ENCODE measurements at regions not wholly inside any gene's neighbourhood (a gene's known extent, or its start where the extent isn't known, plus 50 kb on each side); places are given as distances from the start of the nearest gene placed in this dataset.

- H3K4me3 ChIP-seq (replicated peaks; ENCODE audit: insufficient read depth, low read length): no peak overlapping the region
- no peaks in the 10 kb centered on the region for H3K27me3 ChIP-seq (ENCODE audit: insufficient read depth, poor library complexity, severe bottlenecking)
- H3K27ac ChIP-seq (replicated peaks): no peak overlapping the region
- TF ChIP-seq SPI1 (IDR thresholded peaks at IDR 0.05; ENCODE audit: borderline replicate concordance, low read depth) (no peak), REST (IDR thresholded peaks at IDR 0.05; ENCODE audit: insufficient replicate concordance, low read depth) (no peak), POLR2AphosphoS5 (IDR thresholded peaks at IDR 0.05; ENCODE audit: low read depth) (no peak), GABPA (IDR thresholded peaks at IDR 0.05; ENCODE audit: low read depth) (no peak)
- TF ChIP-seq, protein P1, sequence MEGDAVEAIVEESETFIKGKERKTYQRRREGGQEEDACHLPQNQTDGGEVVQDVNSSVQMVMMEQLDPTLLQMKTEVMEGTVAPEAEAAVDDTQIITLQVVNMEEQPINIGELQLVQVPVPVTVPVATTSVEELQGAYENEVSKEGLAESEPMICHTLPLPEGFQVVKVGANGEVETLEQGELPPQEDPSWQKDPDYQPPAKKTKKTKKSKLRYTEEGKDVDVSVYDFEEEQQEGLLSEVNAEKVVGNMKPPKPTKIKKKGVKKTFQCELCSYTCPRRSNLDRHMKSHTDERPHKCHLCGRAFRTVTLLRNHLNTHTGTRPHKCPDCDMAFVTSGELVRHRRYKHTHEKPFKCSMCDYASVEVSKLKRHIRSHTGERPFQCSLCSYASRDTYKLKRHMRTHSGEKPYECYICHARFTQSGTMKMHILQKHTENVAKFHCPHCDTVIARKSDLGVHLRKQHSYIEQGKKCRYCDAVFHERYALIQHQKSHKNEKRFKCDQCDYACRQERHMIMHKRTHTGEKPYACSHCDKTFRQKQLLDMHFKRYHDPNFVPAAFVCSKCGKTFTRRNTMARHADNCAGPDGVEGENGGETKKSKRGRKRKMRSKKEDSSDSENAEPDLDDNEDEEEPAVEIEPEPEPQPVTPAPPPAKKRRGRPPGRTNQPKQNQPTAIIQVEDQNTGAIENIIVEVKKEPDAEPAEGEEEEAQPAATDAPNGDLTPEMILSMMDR (IDR thresholded peaks at IDR 0.05; ENCODE audit: insufficient read depth, low read length): no peak
- no peak for DNase-seq (ENCODE audit: low read depth in 1 of 2, low spot score in 1 of 2)
These were observed 1199.9 kb downstream of the GATA3 start for GRCh38 chr10:9254353-9254752.

DNA sequence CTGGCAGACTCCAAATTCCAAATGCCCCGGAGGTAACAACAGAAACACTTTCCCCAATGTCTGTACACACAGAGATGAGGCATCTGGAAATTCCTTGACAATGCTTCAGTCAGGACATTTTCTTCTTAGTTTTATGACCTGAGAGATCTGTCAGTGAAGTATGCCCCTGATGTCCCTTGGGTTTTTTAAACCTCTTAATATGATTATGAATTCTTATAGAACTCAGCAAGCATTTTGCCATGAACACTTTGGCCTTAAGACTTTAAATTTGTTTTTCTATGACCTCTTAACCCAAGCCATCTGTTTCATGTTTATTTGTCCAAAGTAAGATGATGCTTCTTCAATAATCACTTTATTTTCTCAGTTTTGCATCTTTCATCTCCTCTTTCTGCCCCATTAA is 1206.2 kb downstream of the GATA3 start:
- no peak for TF ChIP-seq REST (IDR thresholded peaks at IDR 0.05; ENCODE audit: insufficient replicate concordance, low read depth)
- no peak for TF ChIP-seq POLR2AphosphoS5 (IDR thresholded peaks at IDR 0.05; ENCODE audit: low read depth)
- TF ChIP-seq GABPA (IDR thresholded peaks at IDR 0.05; ENCODE audit: low read depth): no peak
- TF ChIP-seq, protein P1 (IDR thresholded peaks at IDR 0.05; ENCODE audit: insufficient read depth, low read length): no peak
- no peak for TF ChIP-seq SPI1 (IDR thresholded peaks at IDR 0.05; ENCODE audit: borderline replicate concordance, low read depth)
- Histone ChIP-seq H3K4me3 (replicated peaks; ENCODE audit: insufficient read depth, low read length) (no peak overlapping the region), H3K27ac (replicated peaks) (no peak overlapping the region), H3K27me3 (ENCODE audit: insufficient read depth, poor library complexity, severe bottlenecking) (no peaks in the 10 kb centered on the region)
- no peak for DNase-seq (ENCODE audit: low read depth in 1 of 2, low spot score in 1 of 2)

DNA sequence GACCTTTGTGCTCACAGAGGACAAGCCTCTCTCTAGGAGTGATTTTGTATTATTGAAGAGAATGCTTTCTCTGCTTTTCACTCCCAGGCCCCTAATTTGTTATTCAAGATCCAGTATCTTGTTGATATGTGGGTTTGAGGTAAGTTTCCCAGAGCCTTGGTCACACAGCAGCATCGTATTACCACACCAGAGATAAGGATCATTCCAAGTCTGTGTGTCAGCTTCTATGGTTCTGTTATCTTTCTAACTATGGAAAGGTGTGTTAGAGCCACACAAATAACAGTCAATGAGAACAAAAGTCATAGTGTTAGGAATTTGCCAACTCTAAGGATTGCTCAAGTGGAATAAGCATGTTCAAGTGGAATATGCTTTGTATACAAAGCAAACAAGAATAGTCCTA is 1208.3 kb downstream of the GATA3 start:
- no peak for DNase-seq (ENCODE audit: low read depth in 1 of 2, low spot score in 1 of 2)
- Histone ChIP-seq H3K27ac (replicated peaks) (no peak overlapping the region), H3K4me3 (replicated peaks; ENCODE audit: insufficient read depth, low read length) (no peak overlapping the region), H3K27me3 (ENCODE audit: insufficient read depth, poor library complexity, severe bottlenecking) (no peaks in the 10 kb centered on the region)
- TF ChIP-seq SPI1 (IDR thresholded peaks at IDR 0.05; ENCODE audit: borderline replicate concordance, low read depth) (no peak), POLR2AphosphoS5 (IDR thresholded peaks at IDR 0.05; ENCODE audit: low read depth) (no peak), REST (IDR thresholded peaks at IDR 0.05; ENCODE audit: insufficient replicate concordance, low read depth) (no peak), GABPA (IDR thresholded peaks at IDR 0.05; ENCODE audit: low read depth) (no peak)
- TF ChIP-seq, protein P1 (IDR thresholded peaks at IDR 0.05; ENCODE audit: insufficient read depth, low read length): no peak

Data from HL-60 (cell line).